GM21447 (cell line): ENCODE measurements at regions not wholly inside any gene's neighbourhood (a gene's known extent, or its start where the extent isn't known, plus 50 kb on each side); places are given as distances from the start of the nearest gene placed in this dataset.
"Not testable (repeated sequence)": the region's sequence is repeated elsewhere in the genome, so short reads cannot be mapped to it uniquely, and the experiment has no call there.

ENCODE experiments used
- ATAC-seq: cut with Tn5 transposase; IDR thresholded peaks from one replicate; pipeline ENCODE4 v1.9.1; 2021; ENCODE audit not compliant: unreplicated experiment

GRCh38 chr15:35286721-35287120 lies 201.6 kb upstream of the NANOGP8 start:
- ATAC-seq = no peak

DNA sequence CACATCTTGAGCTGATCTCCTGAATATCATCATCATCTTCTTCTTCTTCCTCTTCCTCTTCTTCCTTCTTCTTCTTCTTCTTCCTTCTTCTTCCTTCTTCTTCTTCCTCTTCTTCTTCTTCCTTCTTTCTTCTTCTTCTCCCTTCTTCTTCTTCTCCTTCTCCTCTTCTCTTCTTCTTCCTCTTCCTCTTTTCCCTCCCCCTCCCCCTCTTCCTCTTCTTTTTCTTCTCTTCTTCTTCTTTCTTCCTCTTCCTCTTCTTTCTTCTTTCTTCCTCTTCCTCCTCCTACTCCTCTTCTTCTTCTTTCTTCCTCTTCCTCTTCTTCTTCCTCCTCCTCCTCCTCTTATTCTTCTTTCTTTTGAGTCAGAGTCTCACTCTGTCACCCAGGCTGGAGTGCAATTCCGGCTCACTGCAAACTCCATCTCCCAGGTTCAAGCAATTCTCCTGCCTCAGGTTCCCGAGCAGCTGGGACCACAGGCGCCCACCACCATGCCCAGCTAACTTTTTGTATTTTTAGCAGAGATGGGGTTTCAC lies 197.9 kb upstream of the NANOGP8 start:
- ATAC-seq = no peak

DNA sequence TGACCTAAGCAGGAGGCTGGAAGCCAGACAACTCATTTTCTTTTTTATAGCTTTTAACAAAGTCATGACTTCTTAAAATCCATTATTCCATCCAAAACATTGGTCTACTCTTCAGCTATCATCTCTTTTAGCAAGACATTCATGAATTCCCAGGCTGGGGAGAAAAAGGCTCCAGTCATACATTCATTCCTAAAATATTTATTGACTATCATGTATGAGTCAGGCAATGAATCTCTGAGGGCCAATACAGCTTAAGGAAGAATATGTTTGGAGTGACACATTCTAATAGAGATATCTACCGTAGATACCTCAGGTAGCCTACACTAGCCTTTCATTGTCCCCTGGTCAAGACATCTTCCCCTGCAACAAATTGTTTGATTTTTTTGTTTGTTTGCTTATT lies 196.4 kb upstream of the NANOGP8 start:
- ATAC-seq = no peak

DNA sequence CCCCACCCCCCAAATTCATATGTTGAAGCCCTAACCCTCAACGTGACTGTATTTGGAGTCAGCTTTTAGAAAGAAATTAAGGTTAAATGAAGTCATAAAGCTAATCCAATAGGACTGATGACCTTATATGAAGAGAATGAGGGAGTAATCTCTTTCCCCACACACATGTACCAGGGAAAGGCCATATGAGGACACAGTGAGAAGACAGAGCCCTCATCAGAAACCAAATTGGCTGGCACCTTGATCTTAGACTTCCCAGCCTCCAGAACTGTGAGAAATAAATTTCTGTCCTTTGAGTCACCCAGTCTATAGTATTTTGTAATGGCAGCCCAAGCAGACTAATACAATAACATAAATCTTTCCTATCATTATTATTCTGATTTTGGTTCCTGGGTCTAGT lies 194.7 kb upstream of the NANOGP8 start:
- no peak for ATAC-seq

DNA sequence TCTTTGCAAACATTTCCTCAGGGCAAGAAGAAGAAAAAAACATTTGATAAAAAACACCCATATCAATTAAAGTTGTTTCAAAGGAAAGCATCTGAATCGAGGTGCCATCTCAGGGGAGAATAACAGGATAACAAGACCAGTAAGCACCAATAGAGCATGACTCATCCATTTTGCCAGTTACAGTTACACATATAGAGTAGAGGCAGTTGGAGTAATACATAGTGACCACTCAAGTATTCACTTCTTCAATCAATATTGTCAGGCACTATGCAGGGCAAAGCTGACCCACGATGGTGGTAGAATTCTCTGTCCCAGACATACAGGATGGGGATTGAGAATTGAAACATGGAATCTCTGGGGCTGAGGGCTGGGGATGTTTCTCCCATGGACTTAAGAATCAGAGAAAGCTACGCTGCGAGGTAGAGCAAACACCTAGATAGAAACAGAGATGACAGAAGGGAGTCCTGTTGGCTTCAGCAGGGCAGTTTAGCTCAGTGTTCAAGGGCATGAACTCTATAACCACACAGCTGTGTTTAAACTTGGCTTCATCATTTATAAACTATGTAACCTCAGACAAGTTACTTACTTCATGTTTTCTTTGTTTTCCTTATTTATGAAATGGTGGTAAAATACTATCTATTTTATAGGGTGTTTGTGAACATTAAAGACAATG lies 186.4 kb upstream of the NANOGP8 start:
- ATAC-seq = no peak

DNA sequence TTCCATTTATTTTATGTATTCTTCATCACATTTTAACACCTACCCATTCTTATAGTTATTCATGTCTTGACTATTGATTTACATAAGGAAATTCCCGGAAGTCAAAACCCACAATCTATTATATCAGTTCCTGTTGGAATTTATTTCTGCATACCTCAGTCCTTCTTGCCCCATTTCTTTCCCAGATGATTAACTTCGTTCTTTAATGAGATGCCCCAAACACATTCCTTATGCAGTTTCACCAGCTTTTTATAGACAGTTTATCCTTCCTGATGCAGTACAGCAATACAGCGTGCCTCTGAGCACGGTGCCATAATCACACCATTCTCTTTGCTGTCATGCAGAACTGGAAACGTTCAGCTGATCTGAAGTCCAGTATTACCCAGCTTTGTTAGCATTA lies 175.8 kb upstream of the NANOGP8 start:
- ATAC-seq = no peak

- not testable (repeated sequence) for ATAC-seq
Measured at GRCh38 chr15:35260274-35260673, 175.2 kb upstream of the NANOGP8 start.

- ATAC-seq = no peak
Measured at GRCh38 chr15:35256551-35256950, 171.5 kb upstream of the NANOGP8 start.

- ATAC-seq = no peak
Measured at GRCh38 chr15:35256141-35256540, 171.0 kb upstream of the NANOGP8 start.

- ATAC-seq = not testable (repeated sequence)
Measured at GRCh38 chr15:35254908-35255307, 169.8 kb upstream of the NANOGP8 start.

GRCh38 chr15:35254062-35254461 lies 169.0 kb upstream of the NANOGP8 start:
- ATAC-seq = no peak

- no peak for ATAC-seq
Measured at GRCh38 chr15:35252351-35252865, 167.3 kb upstream of the NANOGP8 start.

- ATAC-seq = no peak
Measured at GRCh38 chr15:35247150-35247549, 162.1 kb upstream of the NANOGP8 start.

DNA sequence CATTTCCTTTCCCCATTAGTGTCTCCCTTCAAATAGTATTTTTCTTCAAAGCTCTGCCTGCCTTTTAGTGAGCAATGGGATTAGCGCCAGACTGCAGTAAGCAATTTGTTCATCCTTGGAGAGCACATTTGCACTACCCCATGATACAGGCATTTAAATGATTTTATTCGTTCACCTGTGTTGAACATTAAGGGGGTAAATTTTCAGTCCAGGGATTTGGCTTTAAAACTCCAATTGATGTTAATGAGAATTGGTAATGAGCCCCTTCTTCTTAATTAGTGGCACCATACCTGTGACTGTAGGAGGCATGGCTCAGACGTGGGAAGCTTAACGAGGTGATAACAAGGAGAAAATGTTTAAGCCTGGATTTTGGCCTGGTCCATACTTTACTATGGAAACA lies 161.4 kb upstream of the NANOGP8 start:
- no peak for ATAC-seq

DNA sequence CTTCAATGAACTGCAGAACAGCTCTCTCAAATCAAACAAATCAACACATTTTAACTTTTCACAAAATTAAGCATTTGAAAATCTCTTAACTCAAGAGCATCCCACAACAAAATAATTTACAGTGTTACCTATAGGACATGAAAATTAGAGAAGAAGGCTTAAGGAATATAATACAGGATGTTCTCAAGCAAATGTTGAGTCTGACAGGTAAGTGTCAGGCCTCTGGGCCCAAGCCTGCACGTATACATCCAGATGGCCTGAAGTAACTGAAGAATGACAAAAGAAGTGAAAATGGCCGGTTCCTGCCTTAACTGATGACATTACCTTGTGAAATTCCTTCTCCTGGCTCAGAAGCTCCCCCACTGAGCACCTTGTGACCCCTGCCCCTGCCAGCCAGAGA lies 160.6 kb upstream of the NANOGP8 start:
- not testable (repeated sequence) for ATAC-seq

DNA sequence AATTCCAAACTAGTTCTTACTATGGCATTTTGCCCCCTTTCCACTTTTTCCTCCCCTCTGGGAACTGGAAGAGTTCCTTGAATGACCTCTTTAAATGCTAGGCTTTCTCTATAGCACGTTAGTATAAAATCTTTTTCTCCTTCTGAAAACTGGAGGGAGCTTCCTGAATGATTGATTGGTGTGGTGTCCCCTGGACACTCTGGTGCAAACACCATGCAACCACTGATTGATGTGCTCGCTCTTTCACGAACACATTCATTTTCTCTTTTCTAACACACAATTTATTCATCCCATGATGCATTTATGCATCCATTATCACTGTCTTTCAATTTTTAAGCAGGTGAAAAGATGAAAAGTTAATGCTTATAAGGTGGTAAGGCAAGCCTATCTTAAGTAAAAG lies 159.1 kb upstream of the NANOGP8 start:
- ATAC-seq = no peak

DNA sequence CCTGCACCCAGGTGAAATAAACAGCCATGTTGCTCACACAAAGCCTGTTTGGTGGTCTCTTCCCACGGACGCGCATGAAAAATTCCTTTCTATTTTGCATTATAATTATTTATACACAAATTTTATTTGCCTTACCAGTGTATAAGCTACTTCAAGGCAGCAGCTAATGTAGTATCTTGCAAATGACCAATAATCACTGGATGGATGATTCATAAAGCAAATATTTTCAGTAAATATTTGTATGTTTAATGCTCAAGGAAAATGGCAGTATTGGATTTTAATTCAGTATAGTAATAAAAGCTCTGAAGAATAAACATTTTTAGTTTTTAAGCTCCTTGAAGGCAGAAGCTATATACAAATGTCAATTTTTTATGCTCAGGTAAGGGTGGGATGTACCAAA lies 158.7 kb upstream of the NANOGP8 start:
- no peak for ATAC-seq

GRCh38 chr15:35239693-35240092 lies 154.6 kb upstream of the NANOGP8 start:
- ATAC-seq = not testable (repeated sequence)

DNA sequence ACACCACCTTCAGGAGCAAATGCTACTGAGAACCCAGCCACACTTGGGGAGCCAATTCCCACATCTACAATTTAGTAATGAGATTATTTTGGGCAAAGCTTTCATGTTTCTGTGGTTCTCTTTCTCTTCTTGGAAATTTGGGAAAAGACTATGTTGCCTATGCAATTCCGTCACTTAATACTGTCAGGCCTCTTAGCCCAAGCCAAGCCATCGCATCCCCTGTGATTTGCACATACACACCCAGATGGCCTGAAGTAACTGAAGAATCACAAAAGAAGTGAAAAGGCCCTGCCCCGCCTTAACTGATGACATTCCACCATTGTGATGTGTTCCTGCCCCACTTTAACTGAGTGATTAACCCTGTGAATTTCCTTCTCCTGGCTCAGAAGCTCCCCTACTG lies 153.4 kb upstream of the NANOGP8 start:
- not testable (repeated sequence) for ATAC-seq

DNA sequence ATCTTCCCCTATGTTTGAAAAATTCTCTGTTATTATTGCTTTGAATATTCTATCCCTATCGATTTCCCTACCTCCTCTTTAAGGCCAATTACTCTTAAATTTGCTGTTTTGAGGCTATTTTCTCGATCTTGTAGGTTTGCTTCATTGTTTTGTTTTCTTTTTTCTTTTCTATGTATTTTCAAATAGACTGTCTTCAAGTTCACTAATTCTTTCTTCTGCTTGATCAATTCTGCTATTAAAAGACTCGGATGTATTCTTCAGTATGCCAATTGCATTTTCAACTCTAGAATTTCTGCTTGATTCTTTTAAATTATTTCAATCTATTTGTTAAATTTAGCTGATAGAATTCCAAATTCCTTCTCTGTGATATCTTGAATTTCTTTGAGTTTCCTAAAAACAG lies 144.0 kb upstream of the NANOGP8 start:
- ATAC-seq = no peak

GRCh38 chr15:35218215-35218614 lies 133.1 kb upstream of the NANOGP8 start:
- no peak for ATAC-seq

GRCh38 chr15:35215093-35215492 lies 130.0 kb upstream of the NANOGP8 start:
- ATAC-seq = no peak
